ENCODE measurements at regions not wholly inside any gene's neighbourhood (a gene's known extent, or its start where the extent isn't known, plus 50 kb on each side); places are given as distances from the start of the nearest gene placed in this dataset.

DNA sequence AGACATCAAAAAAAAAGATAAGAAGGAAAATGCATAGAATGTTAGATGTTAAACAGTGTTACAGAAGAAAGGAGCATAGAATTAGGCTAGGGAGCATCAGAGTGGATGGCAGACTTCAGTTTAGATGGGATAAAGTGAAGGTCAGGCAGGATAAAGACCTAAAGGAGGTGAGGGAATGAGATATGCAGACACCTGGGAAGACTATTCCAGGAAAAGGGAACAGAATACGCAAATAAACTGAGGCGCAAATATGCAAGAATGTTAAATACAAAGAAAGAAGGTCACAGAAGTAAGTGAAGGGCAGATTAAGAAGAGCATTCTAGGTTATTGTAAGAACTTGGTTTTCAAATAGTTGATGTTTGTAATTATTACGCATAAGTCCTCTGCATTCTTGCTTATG is 116.3 kb upstream of the REG3A start:
- TF ChIP-seq, protein P1, sequence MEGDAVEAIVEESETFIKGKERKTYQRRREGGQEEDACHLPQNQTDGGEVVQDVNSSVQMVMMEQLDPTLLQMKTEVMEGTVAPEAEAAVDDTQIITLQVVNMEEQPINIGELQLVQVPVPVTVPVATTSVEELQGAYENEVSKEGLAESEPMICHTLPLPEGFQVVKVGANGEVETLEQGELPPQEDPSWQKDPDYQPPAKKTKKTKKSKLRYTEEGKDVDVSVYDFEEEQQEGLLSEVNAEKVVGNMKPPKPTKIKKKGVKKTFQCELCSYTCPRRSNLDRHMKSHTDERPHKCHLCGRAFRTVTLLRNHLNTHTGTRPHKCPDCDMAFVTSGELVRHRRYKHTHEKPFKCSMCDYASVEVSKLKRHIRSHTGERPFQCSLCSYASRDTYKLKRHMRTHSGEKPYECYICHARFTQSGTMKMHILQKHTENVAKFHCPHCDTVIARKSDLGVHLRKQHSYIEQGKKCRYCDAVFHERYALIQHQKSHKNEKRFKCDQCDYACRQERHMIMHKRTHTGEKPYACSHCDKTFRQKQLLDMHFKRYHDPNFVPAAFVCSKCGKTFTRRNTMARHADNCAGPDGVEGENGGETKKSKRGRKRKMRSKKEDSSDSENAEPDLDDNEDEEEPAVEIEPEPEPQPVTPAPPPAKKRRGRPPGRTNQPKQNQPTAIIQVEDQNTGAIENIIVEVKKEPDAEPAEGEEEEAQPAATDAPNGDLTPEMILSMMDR (IDR thresholded peaks at IDR 0.05; ENCODE audit: low read depth, low read length, missing input control) = no peak
- no peak for TF ChIP-seq YY1 (IDR thresholded peaks at IDR 0.05)
